IMR-90 (cell line): ENCODE measurements at regions not wholly inside any gene's neighbourhood (a gene's known extent, or its start where the extent isn't known, plus 50 kb on each side); places are given as distances from the start of the nearest gene placed in this dataset.

Experiments used
- ATAC-seq: fragments of 200-7000 bp; cut with Tn5 transposase; 2 replicates; pipeline ENCODE4 v1.9.1; 2020; ENCODE audit warnings: low read depth, mild to moderate bottlenecking, moderate library complexity
- BruUV-seq: library from RNA; stranded (reverse); fragments of 400-500 nt; replicated peaks from 2 replicates; lab custom pipeline; 2021; lab: Mats Ljungman, UMichigan
- CTCF ChIA-PET: fragments of 300-600 bp; formaldehyde crosslinking; extraction: SDS; loops from one replicate; lab custom pipeline; 2021; ENCODE audit warnings: antibody characterized with exemption; lab: Yijun Ruan, JAX
- POLR2A ChIA-PET: fragments of 300-600 bp; sonication (Branson Sonifier 250); formaldehyde crosslinking; loops from one replicate; lab custom pipeline; 2022; ENCODE audit warnings: antibody characterized with exemption; ENCODE audit not compliant: unreplicated experiment; lab: Charles Lee
- DNase-seq: peaks from one replicate; pipeline ENCODE4 v3.0.0; 2013
- H2AFZ ChIP-seq: replicated peaks from 2 replicates; pipeline ENCODE3; 2013; ENCODE audit warnings: low read length, mild to moderate bottlenecking; ENCODE audit not compliant: poor library complexity
- H2AK5ac ChIP-seq: 2 replicates; pipeline ENCODE4 v1.6.1; 2013; ENCODE audit warnings: low read depth, low read length, inconsistent platforms
- H2AK9ac ChIP-seq: replicated peaks from 2 replicates; pipeline ENCODE3; 2013; ENCODE audit warnings: mild to moderate bottlenecking, low read depth, low read length, moderate library complexity; ENCODE audit not compliant: poor library complexity
- H2BK120ac ChIP-seq: 2 replicates; pipeline ENCODE4 v1.6.1; 2013; ENCODE audit warnings: low read depth, low read length, inconsistent platforms
- H2BK15ac ChIP-seq: 3 replicates; pipeline ENCODE4 v1.6.1; 2013; ENCODE audit warnings: low read depth, low read length, inconsistent platforms
- H2BK20ac ChIP-seq: 2 replicates; pipeline ENCODE4 v1.6.1; 2013; ENCODE audit warnings: low read depth, mild to moderate bottlenecking, inconsistent platforms, low read length, moderate library complexity
- H2BK5ac ChIP-seq: 2 replicates; pipeline ENCODE4 v1.6.1; 2013; ENCODE audit warnings: mild to moderate bottlenecking, low read depth, low read length, inconsistent platforms; ENCODE audit not compliant: poor library complexity, severe bottlenecking
- H3K14ac ChIP-seq: replicated peaks from 2 replicates; pipeline ENCODE4 v1.6.1; 2013; ENCODE audit warnings: low read depth, low read length, inconsistent platforms
- H3K18ac ChIP-seq: 2 replicates; pipeline ENCODE4 v1.6.1; 2013; ENCODE audit warnings: low read depth, low read length, control low read depth
- H3K23ac ChIP-seq: 2 replicates; pipeline ENCODE4 v1.6.1; 2013; ENCODE audit warnings: low read depth, low read length, inconsistent platforms
- H3K27ac ChIP-seq: 2 replicates; pipeline ENCODE4 v1.5.1; 2013; ENCODE audit warnings: mild to moderate bottlenecking, control low read depth, low read length; ENCODE audit not compliant: insufficient read depth
- H3K27me3 ChIP-seq: 2 replicates; pipeline ENCODE4 v1.6.1; 2013; ENCODE audit warnings: low read length; ENCODE audit not compliant: control insufficient read depth, insufficient read depth
- H3K36me3 ChIP-seq: 2 replicates; pipeline ENCODE4 v1.6.1; 2013; ENCODE audit warnings: low read length, mixed read lengths; ENCODE audit not compliant: control insufficient read depth, insufficient read depth
- H3K4ac ChIP-seq: 2 replicates; pipeline ENCODE4 v1.6.1; 2013; ENCODE audit warnings: low read depth, low read length, inconsistent platforms
- H3K4me1 ChIP-seq: 2 replicates; pipeline ENCODE4 v1.6.1; 2013; ENCODE audit warnings: low read length, mixed read lengths; ENCODE audit not compliant: control insufficient read depth, insufficient read depth
- H3K4me2 ChIP-seq: 2 replicates; pipeline ENCODE4 v1.6.1; 2013; ENCODE audit warnings: low read depth, mild to moderate bottlenecking, control low read depth, low read length, moderate library complexity
- H3K4me3 ChIP-seq: 2 replicates; pipeline ENCODE4 v1.5.1; 2013; ENCODE audit warnings: low read depth, mild to moderate bottlenecking, control low read depth, low read length, moderate library complexity; ENCODE audit not compliant: insufficient read depth
- H3K56ac ChIP-seq: 2 replicates; pipeline ENCODE4 v1.6.1; 2013; ENCODE audit warnings: low read length, inconsistent platforms; ENCODE audit not compliant: insufficient read depth; ENCODE audit errors: extremely low read depth
- H3K79me1 ChIP-seq, 2 experiments: 2 replicates each; pipeline ENCODE4 v1.6.1; 2013; ENCODE audit warnings: low read length in 2 of 2, inconsistent platforms in 1 of 2, low read depth in 1 of 2
- H3K9ac ChIP-seq: 2 replicates; pipeline ENCODE4 v1.6.1; 2013; ENCODE audit warnings: low read depth, low read length, control low read depth
- H3K9me1 ChIP-seq: 2 replicates; pipeline ENCODE4 v1.6.1; 2013; ENCODE audit warnings: low read length, inconsistent platforms; ENCODE audit not compliant: insufficient read depth
- H3K9me3 ChIP-seq: 2 replicates; pipeline ENCODE4 v1.6.1; 2013; ENCODE audit warnings: low read length; ENCODE audit not compliant: control insufficient read depth, insufficient read depth
- H4K20me1 ChIP-seq: 2 replicates; pipeline ENCODE4 v1.6.1; 2013; ENCODE audit warnings: low read length, inconsistent platforms; ENCODE audit not compliant: insufficient read depth
- H4K5ac ChIP-seq: 2 replicates; pipeline ENCODE4 v1.6.1; 2013; ENCODE audit warnings: mild to moderate bottlenecking, low read depth, low read length, control low read depth
- H4K8ac ChIP-seq, 2 experiments: 2 replicates each; pipeline ENCODE4 v1.6.1; 2013; ENCODE audit warnings: low read depth in 2 of 2, low read length in 2 of 2, control low read depth in 1 of 2, inconsistent platforms in 1 of 2
- H4K91ac ChIP-seq: 2 replicates; pipeline ENCODE4 v1.6.1; 2013; ENCODE audit warnings: low read depth, low read length, inconsistent platforms; ENCODE audit not compliant: insufficient read depth
- RFX5 ChIP-seq: IDR thresholded peaks from 2 replicates; pipeline ENCODE4 v1.8.0; 2012; ENCODE audit warnings: low read depth, mild to moderate bottlenecking, low read length, moderate library complexity
- USF2 ChIP-seq: fragments of 150-350 bp; IDR thresholded peaks from 2 replicates; pipeline ENCODE4 v1.6.1; 2017; ENCODE audit warnings: mild to moderate bottlenecking, antibody characterized with exemption, low read length, low read depth
- WGBS, 2 experiments: methylation state at CpG; one replicate each; pipeline versions ENCODE4 v1.1.5 to v1.1.7; 2013; ENCODE audit warnings: missing lambda C conversion rate in 2 of 2; ENCODE audit not compliant: insufficient read length in 1 of 2; ENCODE audit errors: extremely low coverage in 2 of 2; 5-methylcytosine and 5-hydroxymethylcytosine counted together
- dilution Hi-C: fragments of 300-500 bp; cut with HindIII; formaldehyde crosslinking; loops from one replicate; pipeline ENCODE4 v1.14.3; 2018; ENCODE audit warnings: low sequenced_read_pairs; ENCODE audit not compliant: unreplicated experiment
- in situ Hi-C: fragments of 300-500 bp; cut with MboI; formaldehyde crosslinking; loops from 3 replicates; pipeline ENCODE4 v1.14.3; 2019; ENCODE audit warnings: low sequenced_read_pairs, inconsistent platforms, mixed read lengths
- intact Hi-C: fragments of 100-400 bp; cut with micrococcal nuclease; formaldehyde crosslinking; loops from 2 replicates; pipeline ENCODE4 v1.10.0; 2022

GRCh38 chr2:191559569-191559968 lies 118.4 kb upstream of the NABP1 start:
- Histone ChIP-seq H2BK20ac (no peak overlapping the region), H2BK120ac (no peak overlapping the region), H3K9me1 (peaks cover 3% of the 10 kb centered on the region; the same call in 1 of the 2 replicates), H3K9ac (no peak overlapping the region), H3K27ac (no peak overlapping the region), H3K18ac (no peak overlapping the region), H4K91ac (no peak overlapping the region), H2BK5ac (no peak overlapping the region), H3K4me1 (no peaks in the 10 kb centered on the region), H2BK15ac (no peak overlapping the region), H3K56ac (no peak overlapping the region), H2AK9ac (no peak overlapping the region), H4K20me1 (no peaks in the 10 kb centered on the region), H3K27me3 (peaks cover 2% of the 10 kb centered on the region), H4K5ac (no peak overlapping the region), H3K4ac (no peak overlapping the region), H3K9me3 (no peaks in the 10 kb centered on the region), H3K4me3 (no peak overlapping the region), H3K4me2 (no peak overlapping the region), H3K36me3 (no peaks in the 10 kb centered on the region), H3K79me1 (no peaks in the 10 kb centered on the region), H4K8ac (no peak overlapping the region), H2AFZ (no peak overlapping the region), H2AK5ac (no peak overlapping the region), H3K23ac (no peak overlapping the region), H3K14ac (no peak overlapping the region)
- BruUV-seq: no TSS peak
- in situ Hi-C loops (loop anchor here (10.0 kb wide), 1 partner anchor 725 kb away; no protein-coding TSS in a partner anchor), dilution Hi-C loops (no loop called here), intact Hi-C loops (no loop called here)
- 100% methylated on average over 1 of the region's 4 CpGs; no CpG with 5 or more reads in 1 of the 2 experiments for WGBS, 2 experiments
- ChIA-PET POLR2A (no interaction called here), CTCF (interaction anchor here (0.7 kb wide), 1 partner anchor 11 kb away, joined by 4 read pairs; no protein-coding TSS in a partner anchor)
- no peak for DNase-seq
- TF ChIP-seq RFX5 (no peak), USF2 (no peak)
- ATAC-seq: no peak
